ENCODE measurements at regions not wholly inside any gene's neighbourhood (a gene's known extent, or its start where the extent isn't known, plus 50 kb on each side); places are given as distances from the start of the nearest gene placed in this dataset.

DNA sequence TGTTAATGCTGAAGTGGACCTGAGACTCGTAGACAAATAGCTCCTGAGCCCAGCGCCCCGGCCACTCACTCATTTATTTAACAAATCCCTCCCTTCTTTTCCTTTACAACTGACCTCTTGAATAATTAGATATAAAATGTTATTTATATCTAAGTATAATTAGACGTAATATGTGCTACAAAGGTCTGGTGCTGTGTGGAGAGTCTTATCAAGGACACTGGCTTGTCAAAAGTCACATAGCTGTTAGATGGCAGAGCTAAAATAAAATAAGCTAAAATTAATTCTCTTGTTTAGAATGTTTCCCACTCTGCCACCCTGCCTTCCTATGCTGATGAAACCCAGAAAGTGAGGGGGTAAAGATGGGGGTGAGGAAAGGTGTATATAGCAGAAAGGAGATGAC, 73.0 kb upstream of the FAM216B start:
- Histone ChIP-seq H3K4me3 (ENCODE audit: low read depth, low read length, poor library complexity, severe bottlenecking) (no peak overlapping the region), H3K27ac (ENCODE audit: low read depth, low read length, poor library complexity, severe bottlenecking) (no peak overlapping the region), H3K36me3 (ENCODE audit: insufficient read depth, low read length, poor library complexity, severe bottlenecking) (no peaks in the 10 kb centered on the region), H3K27me3 (replicated peaks; ENCODE audit: insufficient read depth, low read depth, low read length, poor library complexity) (no peaks in the 10 kb centered on the region), H3K4me1 (ENCODE audit: insufficient read depth, low read length, poor library complexity, severe bottlenecking) (no peaks in the 10 kb centered on the region), H3K9me3 (ENCODE audit: low read depth, low read length, poor library complexity, severe bottlenecking) (no peaks in the 10 kb centered on the region)
- intact Hi-C loops (cut with micrococcal nuclease; ENCODE audit: unreplicated experiment): no loop called here
- DNase-seq (ENCODE audit: low spot score): no peak
- BruUV-seq (replicated peaks): no TSS peak
- ChIA-PET POLR2A (ENCODE audit: low non-redundant PET) (no interaction called here), CTCF (no interaction called here)
- TF ChIP-seq CTCF (conservative IDR thresholded peaks at IDR 0.05; ENCODE audit: low read depth, low read length) (no peak), EZH2 (IDR thresholded peaks at IDR 0.05; ENCODE audit: borderline replicate concordance, low read depth, low read length, poor library complexity, severe bottlenecking) (no peak)

DNA sequence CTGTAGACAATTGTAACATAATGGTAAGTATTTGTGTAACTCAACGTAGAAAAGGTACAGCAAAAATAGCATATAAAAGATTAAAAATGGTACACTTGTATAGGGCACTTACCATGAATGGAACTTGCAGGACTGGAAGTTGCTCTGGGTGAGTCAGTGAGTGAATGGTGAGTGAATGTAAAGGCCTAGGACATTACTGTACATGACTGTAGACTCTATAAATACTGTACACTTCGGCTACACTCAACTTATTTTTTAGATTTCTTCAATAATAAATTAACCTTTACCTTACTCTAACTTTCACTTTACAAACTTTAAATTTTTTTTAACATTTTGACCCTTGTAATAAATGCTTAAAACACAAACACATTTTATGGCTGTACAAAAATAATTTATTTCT, 72.1 kb upstream of the FAM216B start:
- DNase-seq (ENCODE audit: low spot score): no peak
- Histone ChIP-seq H3K36me3 (ENCODE audit: insufficient read depth, low read length, poor library complexity, severe bottlenecking) (no peaks in the 10 kb centered on the region), H3K4me3 (ENCODE audit: low read depth, low read length, poor library complexity, severe bottlenecking) (no peak overlapping the region), H3K27me3 (replicated peaks; ENCODE audit: insufficient read depth, low read depth, low read length, poor library complexity) (no peaks in the 10 kb centered on the region), H3K9me3 (ENCODE audit: low read depth, low read length, poor library complexity, severe bottlenecking) (no peaks in the 10 kb centered on the region), H3K4me1 (ENCODE audit: insufficient read depth, low read length, poor library complexity, severe bottlenecking) (no peaks in the 10 kb centered on the region), H3K27ac (ENCODE audit: low read depth, low read length, poor library complexity, severe bottlenecking) (no peak overlapping the region)
- ChIA-PET CTCF (no interaction called here), POLR2A (ENCODE audit: low non-redundant PET) (no interaction called here)
- no TSS peak for BruUV-seq (replicated peaks)
- no peak for TF ChIP-seq EZH2 (IDR thresholded peaks at IDR 0.05; ENCODE audit: borderline replicate concordance, low read depth, low read length, poor library complexity, severe bottlenecking)
- TF ChIP-seq CTCF (conservative IDR thresholded peaks at IDR 0.05; ENCODE audit: low read depth, low read length): no peak
- intact Hi-C loops (cut with micrococcal nuclease; ENCODE audit: unreplicated experiment): no loop called here

GRCh38 chr13:42715909-42716308, 65.5 kb upstream of the FAM216B start:
- no peaks in the 10 kb centered on the region for H3K27me3 ChIP-seq (replicated peaks; ENCODE audit: insufficient read depth, low read depth, low read length, poor library complexity)
- no TSS peak for BruUV-seq (replicated peaks)
- POLR2A ChIA-PET (ENCODE audit: low non-redundant PET): no interaction called here

More at GRCh38 chr13:42715909-42716308, 65.5 kb upstream of the FAM216B start:
- intact Hi-C loops (cut with micrococcal nuclease; ENCODE audit: unreplicated experiment): no loop called here
- CTCF ChIA-PET: no interaction called here
- peaks cover 11% of the 10 kb centered on the region for H3K4me1 ChIP-seq (ENCODE audit: insufficient read depth, low read length, poor library complexity, severe bottlenecking)
- H3K4me3 ChIP-seq (ENCODE audit: low read depth, low read length, poor library complexity, severe bottlenecking): no peak overlapping the region
- no peak for TF ChIP-seq EZH2 (IDR thresholded peaks at IDR 0.05; ENCODE audit: borderline replicate concordance, low read depth, low read length, poor library complexity, severe bottlenecking)
- no peak for TF ChIP-seq CTCF (conservative IDR thresholded peaks at IDR 0.05; ENCODE audit: low read depth, low read length)
- H3K36me3 ChIP-seq (ENCODE audit: insufficient read depth, low read length, poor library complexity, severe bottlenecking): no peaks in the 10 kb centered on the region
- no peak overlapping the region for H3K27ac ChIP-seq (ENCODE audit: low read depth, low read length, poor library complexity, severe bottlenecking)
- H3K9me3 ChIP-seq (ENCODE audit: low read depth, low read length, poor library complexity, severe bottlenecking): no peaks in the 10 kb centered on the region
- no peak for DNase-seq (ENCODE audit: low spot score)
